ENCODE measurements at regions not wholly inside any gene's neighbourhood (a gene's known extent, or its start where the extent isn't known, plus 50 kb on each side); places are given as distances from the start of the nearest gene placed in this dataset.

DNA sequence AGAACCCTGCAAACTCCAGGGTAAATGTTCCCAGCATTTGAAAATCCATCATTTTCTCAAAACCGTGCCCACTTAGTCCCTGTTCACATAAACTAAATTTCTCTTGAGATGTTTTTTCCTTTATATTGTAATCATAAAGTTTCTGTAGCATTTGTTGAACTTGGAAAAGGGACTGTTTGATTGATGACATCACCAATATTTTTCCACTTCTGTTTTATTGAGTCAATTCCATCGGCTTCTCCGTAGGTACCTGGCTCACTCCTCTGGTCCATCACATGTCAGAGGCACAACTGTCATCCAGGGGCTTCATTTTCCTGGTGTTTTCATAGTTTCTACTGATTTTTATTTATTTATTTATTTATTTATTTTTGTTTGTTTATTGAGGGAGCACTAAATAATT lies 462.5 kb upstream of the PFKP start:
- H3K4me3 ChIP-seq (ENCODE audit: low read depth, low read length), result no peak overlapping the region
- TF ChIP-seq, protein P1, sequence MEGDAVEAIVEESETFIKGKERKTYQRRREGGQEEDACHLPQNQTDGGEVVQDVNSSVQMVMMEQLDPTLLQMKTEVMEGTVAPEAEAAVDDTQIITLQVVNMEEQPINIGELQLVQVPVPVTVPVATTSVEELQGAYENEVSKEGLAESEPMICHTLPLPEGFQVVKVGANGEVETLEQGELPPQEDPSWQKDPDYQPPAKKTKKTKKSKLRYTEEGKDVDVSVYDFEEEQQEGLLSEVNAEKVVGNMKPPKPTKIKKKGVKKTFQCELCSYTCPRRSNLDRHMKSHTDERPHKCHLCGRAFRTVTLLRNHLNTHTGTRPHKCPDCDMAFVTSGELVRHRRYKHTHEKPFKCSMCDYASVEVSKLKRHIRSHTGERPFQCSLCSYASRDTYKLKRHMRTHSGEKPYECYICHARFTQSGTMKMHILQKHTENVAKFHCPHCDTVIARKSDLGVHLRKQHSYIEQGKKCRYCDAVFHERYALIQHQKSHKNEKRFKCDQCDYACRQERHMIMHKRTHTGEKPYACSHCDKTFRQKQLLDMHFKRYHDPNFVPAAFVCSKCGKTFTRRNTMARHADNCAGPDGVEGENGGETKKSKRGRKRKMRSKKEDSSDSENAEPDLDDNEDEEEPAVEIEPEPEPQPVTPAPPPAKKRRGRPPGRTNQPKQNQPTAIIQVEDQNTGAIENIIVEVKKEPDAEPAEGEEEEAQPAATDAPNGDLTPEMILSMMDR (IDR thresholded peaks at IDR 0.05; ENCODE audit: insufficient read depth, low read length), result no peak
- DNase-seq (ENCODE audit: low read depth), result no peak

DNA sequence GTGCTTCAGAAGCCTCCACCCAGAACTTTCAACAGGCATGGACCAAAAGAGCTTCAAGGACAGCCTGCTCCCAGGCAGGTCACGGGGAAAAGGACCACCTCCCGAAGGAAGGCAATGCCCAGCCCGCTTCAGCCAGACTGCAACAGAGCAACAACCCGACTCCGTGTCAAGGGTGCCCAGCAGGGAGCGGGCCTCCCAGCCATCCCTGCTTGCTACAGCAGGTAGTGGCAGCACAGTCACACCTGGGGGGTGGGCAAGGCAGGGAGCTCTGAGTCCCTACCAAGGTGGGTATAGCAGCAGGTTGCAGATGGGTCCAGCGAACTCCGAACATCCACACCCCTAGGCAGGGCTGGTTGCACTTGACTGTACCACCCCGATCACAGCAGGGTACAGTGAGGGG lies 467.8 kb upstream of the PFKP start:
- DNase-seq (ENCODE audit: low read depth), result no peak
- H3K4me3 ChIP-seq (ENCODE audit: low read depth, low read length), result no peak overlapping the region
- TF ChIP-seq, protein P1 (IDR thresholded peaks at IDR 0.05; ENCODE audit: insufficient read depth, low read length), result no peak

DNA sequence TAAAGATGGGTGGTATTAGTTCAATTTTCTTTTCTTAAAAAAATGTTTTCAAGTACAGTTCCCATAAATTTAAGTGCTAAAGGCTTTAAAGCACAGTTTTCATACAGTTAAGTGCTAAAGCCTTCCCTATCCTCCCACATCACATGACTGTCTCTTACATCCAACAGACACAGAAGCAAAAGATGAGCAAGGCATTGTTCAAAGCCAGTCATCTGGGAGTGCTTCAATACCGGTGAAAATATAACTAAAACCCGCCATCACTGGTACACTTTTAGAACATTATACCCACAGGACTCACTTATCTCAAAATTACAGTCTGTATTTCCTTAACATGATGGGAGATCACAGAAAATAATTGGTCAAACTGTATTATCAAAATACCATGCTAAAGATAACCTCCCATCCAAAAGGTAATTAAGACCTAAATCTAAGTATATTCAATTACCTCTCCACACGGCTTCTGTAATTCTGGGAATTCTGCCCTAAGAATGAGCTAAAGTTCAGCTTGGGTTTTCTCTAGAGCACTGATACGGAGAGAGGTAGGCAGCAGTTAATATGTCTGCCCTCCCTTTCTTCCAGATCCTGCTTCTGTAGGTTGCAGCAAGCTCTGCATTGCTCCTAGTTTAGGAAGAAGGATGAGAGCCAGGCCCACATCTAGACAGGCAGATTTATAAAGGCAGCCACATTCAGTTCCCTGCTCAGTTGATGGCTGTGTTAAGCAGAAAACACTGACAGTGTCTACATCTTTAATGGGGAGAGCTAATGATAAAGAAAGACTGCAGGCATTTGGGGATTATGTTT lies 474.8 kb upstream of the PFKP start:
- no peak for DNase-seq (ENCODE audit: low read depth)
- TF ChIP-seq, protein P1 (IDR thresholded peaks at IDR 0.05; ENCODE audit: insufficient read depth, low read length), result no peak

DNA sequence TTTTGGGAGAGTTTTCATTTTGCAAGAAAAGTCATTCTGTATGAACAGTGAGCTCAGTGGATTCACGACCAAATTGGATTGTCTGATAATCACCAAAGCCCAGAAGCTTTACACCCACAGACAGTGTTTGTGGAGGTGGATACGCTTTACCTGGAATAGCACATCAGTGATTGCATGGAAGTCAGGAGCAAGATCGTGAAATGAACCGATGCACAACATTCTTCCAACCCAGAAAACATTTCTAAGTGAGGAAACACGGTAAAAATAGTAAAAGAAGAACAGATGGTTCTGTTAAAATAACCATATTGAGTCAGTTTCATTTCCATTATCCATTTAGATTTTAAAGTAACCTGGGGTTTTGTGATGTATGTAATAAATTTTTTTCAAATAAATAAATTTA lies 478.2 kb upstream of the PFKP start:
- DNase-seq (ENCODE audit: low read depth), result no peak
- no peak overlapping the region for H3K4me3 ChIP-seq (ENCODE audit: low read depth, low read length)
- TF ChIP-seq, protein P1 (IDR thresholded peaks at IDR 0.05; ENCODE audit: insufficient read depth, low read length), result no peak

More for the DNA sequence above, 474.8 kb upstream of the PFKP start:
- H3K4me3 ChIP-seq (ENCODE audit: low read depth, low read length), result no peak overlapping the region

DNA sequence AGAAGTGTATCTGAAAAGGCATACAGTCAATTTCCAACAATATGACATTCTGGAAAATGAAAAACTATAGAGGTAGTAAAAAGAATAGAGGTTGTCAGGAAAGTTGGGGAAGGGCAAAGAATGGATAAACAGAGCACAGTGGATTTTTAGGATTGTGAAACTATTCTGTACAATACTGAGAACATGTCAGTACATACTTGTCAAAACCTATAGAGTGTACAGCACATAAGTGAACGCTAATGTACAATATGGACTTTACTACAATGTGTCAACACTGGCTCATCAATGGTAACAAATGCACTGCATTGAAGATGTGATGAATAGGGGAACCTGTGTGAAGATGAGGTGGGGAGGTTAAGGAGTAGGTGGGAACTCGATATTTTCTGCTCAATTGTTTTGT lies 483.0 kb upstream of the PFKP start:
- DNase-seq (ENCODE audit: low read depth), result no peak
- TF ChIP-seq, protein P1 (IDR thresholded peaks at IDR 0.05; ENCODE audit: insufficient read depth, low read length), result no peak
- no peak overlapping the region for H3K4me3 ChIP-seq (ENCODE audit: low read depth, low read length)

DNA sequence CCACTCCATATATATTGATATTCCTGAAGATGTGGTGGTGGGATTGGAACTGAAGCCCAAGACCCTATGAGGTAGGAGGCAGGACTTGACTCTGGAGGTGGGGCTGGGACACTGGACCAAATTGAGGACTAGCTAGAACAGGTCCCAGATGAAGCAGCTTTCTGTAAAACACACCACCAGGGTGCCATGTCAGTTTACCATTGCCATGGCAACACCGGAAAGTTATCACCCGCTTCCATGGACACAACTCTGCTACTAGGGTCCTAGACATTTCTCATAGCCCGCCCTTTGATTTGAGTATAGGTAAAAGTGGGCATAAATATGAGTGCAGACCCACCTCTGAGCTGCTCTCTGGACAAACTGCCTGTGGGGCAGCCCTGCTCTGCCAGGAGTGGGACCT lies 490.5 kb upstream of the PFKP start:
- TF ChIP-seq, protein P1 (IDR thresholded peaks at IDR 0.05; ENCODE audit: insufficient read depth, low read length), result no peak
- H3K4me3 ChIP-seq (ENCODE audit: low read depth, low read length), result no peak overlapping the region
- no peak for DNase-seq (ENCODE audit: low read depth)

DNA sequence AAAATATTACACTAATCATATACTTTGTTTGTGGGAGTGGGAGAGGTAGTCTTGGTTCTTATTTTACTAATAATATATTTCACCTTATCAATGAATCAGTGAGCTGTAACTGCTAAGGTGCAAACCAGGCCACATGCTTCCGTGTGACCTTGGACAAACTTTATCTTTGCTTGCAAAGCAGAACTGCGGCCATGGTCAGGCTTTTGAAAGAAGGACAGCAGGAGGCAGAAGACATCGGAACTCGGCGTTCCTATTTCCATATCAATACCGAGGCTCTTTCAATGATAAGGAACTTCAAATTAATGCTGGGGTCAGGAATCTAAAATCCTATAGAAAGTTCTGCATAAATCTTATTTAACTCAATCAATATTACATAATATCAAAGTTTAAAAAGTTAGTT lies 491.9 kb upstream of the PFKP start:
- no peak overlapping the region for H3K4me3 ChIP-seq (ENCODE audit: low read depth, low read length)
- TF ChIP-seq, protein P1 (IDR thresholded peaks at IDR 0.05; ENCODE audit: insufficient read depth, low read length), result no peak

More for the DNA sequence above, 491.9 kb upstream of the PFKP start:
- no peak for DNase-seq (ENCODE audit: low read depth)
